ENCODE measurements at regions not wholly inside any gene's neighbourhood (a gene's known extent, or its start where the extent isn't known, plus 50 kb on each side); places are given as distances from the start of the nearest gene placed in this dataset.

- DNase-seq (ENCODE audit: low read depth), result no peak
- TF ChIP-seq, protein P1, sequence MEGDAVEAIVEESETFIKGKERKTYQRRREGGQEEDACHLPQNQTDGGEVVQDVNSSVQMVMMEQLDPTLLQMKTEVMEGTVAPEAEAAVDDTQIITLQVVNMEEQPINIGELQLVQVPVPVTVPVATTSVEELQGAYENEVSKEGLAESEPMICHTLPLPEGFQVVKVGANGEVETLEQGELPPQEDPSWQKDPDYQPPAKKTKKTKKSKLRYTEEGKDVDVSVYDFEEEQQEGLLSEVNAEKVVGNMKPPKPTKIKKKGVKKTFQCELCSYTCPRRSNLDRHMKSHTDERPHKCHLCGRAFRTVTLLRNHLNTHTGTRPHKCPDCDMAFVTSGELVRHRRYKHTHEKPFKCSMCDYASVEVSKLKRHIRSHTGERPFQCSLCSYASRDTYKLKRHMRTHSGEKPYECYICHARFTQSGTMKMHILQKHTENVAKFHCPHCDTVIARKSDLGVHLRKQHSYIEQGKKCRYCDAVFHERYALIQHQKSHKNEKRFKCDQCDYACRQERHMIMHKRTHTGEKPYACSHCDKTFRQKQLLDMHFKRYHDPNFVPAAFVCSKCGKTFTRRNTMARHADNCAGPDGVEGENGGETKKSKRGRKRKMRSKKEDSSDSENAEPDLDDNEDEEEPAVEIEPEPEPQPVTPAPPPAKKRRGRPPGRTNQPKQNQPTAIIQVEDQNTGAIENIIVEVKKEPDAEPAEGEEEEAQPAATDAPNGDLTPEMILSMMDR (conservative IDR thresholded peaks at IDR 0.05; ENCODE audit: low read depth, low read length), result no peak
- H3K4me3 ChIP-seq (ENCODE audit: low read depth, low read length), result no peak overlapping the region
Observed at GRCh38 chr4:12957108-12957507, 527.0 kb downstream of the RAB28 start.

GRCh38 chr4:12956026-12956425 is 528.1 kb downstream of the RAB28 start:
- DNase-seq (ENCODE audit: low read depth), result no peak
- no peak overlapping the region for H3K4me3 ChIP-seq (ENCODE audit: low read depth, low read length)
- TF ChIP-seq, protein P1 (conservative IDR thresholded peaks at IDR 0.05; ENCODE audit: low read depth, low read length), result no peak

DNA sequence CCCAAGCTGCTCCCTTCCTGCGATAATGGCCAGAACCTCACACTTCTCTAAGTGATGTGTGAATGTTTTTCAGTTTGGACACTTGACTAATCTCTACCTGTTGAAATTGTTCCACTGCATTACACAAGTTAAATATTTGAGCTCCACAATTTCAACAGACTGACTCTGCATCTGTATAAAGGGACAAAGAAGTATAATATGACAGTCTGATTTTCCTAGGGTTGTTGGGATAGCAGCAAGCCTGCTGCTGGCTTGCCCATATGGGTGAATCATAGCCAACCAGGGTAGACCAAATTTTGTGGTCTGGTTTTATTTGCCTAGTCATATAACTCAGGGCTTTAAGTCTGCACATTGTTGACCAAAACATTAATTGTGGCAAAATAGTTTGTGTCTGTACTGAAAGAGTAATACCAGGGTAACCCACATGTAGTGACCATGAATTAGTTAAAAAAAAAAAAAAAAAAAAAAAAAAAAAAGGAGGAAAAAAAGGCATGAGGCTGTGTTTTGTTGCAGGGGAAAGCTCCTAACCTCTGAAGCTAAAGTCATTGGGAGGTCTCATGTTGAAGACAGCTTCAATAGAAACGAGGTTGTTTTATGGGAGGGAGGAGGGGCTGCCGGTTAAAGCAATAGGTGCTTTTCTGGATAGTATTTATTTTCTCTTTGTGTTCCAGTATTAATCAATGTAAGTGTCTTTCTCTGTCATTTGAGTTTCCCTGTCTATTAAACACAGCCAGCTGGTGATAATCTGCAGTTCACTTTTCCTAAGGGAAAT is 534.2 kb downstream of the RAB28 start:
- no peak overlapping the region for H3K4me3 ChIP-seq (ENCODE audit: low read depth, low read length)
- DNase-seq (ENCODE audit: low read depth), result no peak
- TF ChIP-seq, protein P1 (conservative IDR thresholded peaks at IDR 0.05; ENCODE audit: low read depth, low read length), result no peak

DNA sequence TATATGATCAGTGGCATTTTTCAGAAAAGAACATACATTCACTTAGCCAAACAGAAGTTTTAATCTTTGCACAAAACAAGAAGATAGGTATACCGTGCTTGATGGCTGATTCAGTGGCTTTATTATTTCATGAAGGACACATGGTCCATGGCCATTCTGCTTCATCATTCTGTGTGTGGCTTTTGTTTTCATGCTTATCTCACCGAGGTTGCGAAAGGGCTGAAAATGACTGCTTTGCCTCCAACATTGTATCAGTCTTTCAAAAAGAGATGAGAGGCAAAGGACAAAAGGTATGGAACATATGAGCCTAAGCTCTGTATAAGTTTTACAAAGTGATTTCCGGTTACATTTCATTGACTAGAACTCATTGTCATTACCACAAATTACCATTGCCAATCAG is 541.1 kb downstream of the RAB28 start:
- TF ChIP-seq, protein P1 (conservative IDR thresholded peaks at IDR 0.05; ENCODE audit: low read depth, low read length), result no peak
- no peak overlapping the region for H3K4me3 ChIP-seq (ENCODE audit: low read depth, low read length)
- no peak for DNase-seq (ENCODE audit: low read depth)

- TF ChIP-seq, protein P1 (conservative IDR thresholded peaks at IDR 0.05; ENCODE audit: low read depth, low read length), result no peak
- H3K4me3 ChIP-seq (ENCODE audit: low read depth, low read length), result no peak overlapping the region
- no peak for DNase-seq (ENCODE audit: low read depth)
Observed at GRCh38 chr4:12933760-12934221, 550.3 kb downstream of the RAB28 start.

GRCh38 chr4:12932203-12932788 is 551.8 kb downstream of the RAB28 start:
- DNase-seq (ENCODE audit: low read depth), result no peak
- TF ChIP-seq, protein P1 (conservative IDR thresholded peaks at IDR 0.05; ENCODE audit: low read depth, low read length), result no peak
- no peak overlapping the region for H3K4me3 ChIP-seq (ENCODE audit: low read depth, low read length)

GRCh38 chr4:12929784-12930183 is 554.4 kb downstream of the RAB28 start:
- DNase-seq (ENCODE audit: low read depth), result no peak
- H3K4me3 ChIP-seq (ENCODE audit: low read depth, low read length), result no peak overlapping the region
- TF ChIP-seq, protein P1 (conservative IDR thresholded peaks at IDR 0.05; ENCODE audit: low read depth, low read length), result no peak
